ENCODE measurements at regions not wholly inside any gene's neighbourhood (a gene's known extent, or its start where the extent isn't known, plus 50 kb on each side); places are given as distances from the start of the nearest gene placed in this dataset.

DNA sequence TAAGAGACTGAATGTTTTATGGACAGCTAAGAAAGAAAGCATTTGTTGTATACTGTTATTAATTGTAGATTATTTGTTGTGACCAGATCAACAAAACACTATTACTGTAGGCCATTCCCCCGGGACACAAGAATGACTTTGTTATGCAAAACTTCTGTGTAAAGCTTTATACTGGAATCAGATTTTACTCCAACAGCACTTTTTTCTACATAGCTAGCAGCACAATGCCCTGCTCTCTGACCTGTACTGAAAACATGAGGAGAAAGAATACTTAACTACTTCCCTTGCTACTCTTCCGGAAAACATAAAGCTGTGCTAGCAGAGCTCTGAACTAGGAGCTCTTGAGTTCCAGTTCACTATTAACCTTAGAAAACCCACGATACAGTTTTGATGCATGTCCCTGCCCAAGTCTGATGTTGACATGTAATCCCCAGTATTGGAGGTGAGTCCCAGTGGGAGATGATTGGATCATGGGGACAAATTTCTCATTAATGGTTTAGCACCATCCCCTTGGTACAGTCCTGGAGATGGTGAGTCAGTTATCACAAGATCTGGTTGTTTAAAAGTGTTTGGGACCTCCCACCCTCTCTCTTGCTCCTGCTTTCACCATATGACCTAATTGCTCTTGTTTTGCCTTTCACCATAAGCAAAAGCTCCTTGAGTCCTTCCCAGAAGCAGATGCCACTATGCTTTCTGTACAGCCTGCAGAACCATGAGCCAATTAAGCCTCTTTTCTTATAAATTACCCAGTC lies 601.1 kb upstream of the PIK3C3 start:
- DNase-seq (ENCODE audit: low read depth), result no peak

DNA sequence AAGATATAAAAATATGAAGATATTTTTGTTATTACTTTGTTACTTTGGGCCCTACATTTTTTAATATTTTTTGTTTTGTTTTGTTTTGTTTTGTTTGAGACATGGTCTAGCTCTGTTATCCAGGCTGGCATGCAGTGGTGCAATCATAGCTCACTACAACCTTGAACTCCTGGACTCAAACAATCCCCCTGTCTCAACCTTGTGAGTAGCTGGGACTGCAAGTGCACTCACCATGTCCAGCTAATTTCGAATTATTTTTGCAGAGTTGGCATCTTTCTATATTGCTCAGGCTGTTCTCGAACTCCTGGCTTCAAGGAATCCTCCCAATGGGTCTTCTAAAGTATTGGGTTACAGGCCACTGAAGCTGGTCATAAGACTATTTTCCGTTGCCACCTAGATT lies 603.6 kb upstream of the PIK3C3 start:
- no peak for DNase-seq (ENCODE audit: low read depth)

DNA sequence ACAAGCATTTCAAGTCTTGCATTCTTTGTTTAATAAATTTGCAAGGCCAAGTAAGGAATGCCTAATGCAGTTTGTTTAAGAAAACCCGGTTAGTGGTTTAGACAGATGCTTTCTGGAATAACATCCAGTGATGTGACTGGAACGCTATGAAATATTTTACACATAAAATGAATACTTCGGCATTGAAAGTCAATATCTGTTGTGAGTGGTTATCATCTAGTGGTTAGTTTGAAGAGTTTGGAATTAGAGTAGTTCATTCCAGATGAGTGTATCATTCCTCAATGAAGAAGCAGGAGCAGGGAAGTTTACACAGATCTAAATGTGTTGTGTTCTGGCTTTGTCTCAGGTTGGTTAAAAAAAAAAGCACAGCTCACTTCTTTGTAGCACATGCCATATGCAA lies 608.0 kb upstream of the PIK3C3 start:
- DNase-seq (ENCODE audit: low read depth), result no peak

DNA sequence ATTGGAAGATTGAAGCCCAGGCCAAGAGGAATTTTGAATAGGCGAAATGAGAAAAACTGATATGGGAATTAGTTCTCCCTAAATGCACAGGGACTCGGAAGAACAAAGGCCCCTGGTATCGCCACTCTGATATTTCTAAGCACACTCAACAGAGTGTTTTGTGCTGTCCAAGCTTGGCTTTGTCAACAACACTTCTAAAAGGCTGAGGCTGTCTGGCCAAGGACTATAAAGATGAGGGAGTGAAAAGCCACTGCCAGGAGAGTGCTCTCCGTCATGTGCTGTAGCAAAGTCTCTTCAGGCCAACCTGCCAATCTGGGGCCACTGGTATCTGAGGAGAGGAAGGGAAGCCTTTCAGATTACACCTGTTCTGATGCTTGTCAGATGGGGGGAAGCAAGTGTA lies 611.2 kb upstream of the PIK3C3 start:
- no peak for DNase-seq (ENCODE audit: low read depth)

DNA sequence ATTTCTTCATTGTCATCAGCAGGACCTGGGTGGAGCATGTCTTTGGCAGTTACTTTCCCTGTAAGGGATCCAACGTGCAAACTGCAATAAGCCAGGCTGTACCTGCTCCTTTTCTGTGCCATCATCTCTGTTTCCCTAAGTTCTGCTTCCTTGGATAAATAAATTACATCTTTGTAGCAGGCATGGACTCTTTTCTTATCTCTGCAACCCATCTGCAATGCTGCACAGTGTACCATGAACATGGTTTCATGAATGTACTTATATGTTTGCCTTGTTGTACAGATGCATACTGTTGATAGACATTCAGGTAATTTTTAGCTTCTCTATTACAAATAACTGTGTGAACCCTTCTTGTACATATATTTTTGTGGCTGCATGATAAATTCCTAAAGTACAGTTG lies 616.7 kb upstream of the PIK3C3 start:
- DNase-seq (ENCODE audit: low read depth), result no peak

DNA sequence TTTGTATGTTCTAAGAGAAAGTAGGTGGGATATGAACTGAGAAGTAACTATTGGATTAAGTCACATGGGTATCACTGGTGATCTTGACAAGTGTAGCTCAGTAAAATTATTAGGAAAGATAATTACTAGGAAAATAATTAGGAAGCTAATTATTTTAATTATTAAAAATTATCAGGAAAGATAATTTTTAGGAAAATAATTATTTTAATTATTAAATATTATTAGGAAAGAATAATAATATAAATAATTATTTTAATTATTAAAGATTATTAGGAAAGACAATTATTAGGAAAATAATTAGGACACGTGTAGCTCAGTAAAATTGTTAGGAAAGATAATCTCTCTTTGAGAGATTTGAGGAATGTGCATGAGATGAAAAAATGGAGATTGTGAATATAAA lies 623.4 kb upstream of the PIK3C3 start:
- no peak for DNase-seq (ENCODE audit: low read depth)

DNA sequence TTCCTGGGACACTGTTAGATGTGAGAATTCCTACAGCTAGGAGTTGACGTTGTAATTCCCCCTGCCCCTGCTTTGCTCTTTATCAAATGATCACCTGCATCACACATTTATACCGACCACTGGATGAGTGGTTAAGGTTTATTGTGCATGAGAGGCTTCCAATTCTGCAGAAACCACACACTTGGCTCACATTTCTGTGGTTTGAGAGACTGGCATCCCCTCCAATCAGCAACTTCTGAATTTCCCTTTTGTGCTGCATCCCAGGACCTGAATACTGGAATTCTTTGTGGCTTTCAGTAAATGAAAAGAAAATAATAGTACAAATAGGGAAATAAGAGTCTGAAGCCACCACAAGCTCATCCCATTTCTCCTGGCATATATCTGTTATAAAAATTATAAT lies 628.7 kb upstream of the PIK3C3 start:
- no peak for DNase-seq (ENCODE audit: low read depth)

DNA sequence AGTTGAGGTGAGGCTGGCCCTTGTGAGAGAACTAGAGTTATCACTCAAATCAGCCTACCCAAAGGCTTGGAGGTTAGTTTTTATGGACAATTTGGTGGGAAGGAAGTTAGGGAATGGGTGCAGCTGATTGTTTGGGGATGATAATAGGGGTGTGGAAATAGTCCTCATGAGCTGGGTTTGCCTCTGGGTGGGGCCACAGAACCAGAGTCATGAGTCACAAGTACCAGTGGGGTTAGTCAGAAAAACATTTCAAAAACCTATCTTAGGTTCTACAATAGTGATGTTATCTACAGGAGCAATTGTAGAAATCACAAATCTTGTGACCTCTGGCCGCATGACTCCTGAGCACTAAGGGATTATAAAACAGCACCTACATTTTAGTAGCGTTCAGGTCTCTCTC lies 630.1 kb upstream of the PIK3C3 start:
- no peak for DNase-seq (ENCODE audit: low read depth)

DNA sequence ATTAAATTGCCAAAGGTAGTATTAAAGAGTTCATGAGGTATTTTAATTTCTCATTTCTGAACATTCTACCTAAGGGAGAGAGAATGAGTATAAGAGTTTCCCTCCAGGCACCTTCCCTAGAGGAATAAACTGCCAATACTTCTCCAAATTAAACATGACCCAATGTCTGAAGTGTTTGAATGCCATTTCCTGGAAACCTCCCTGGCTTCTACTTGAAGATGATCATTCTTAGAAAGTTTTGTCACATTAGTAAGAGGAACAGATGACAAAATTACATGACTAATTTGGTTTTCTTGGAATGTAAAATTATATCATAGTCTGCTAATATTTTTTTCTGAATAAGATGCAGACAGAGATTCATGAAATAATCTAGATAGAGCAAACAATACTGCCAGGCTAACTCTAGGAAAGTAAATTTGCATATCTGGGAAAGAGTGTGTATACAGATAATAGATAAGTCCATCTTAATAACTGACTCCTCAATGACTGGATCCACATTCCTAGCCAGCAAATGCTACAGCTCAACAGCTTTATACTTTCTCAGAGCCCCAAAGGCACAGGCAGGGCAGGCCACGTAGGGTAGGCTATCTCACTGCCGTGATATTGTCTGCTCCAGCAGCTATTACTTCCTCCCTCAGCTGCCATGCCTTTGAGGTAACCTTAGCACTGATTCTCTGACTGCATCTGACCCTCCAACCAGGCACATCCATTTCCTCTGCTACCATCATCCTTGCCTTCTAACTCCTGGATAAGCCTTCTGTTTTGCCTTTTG lies 630.8 kb upstream of the PIK3C3 start:
- DNase-seq (ENCODE audit: low read depth), result no peak

DNA sequence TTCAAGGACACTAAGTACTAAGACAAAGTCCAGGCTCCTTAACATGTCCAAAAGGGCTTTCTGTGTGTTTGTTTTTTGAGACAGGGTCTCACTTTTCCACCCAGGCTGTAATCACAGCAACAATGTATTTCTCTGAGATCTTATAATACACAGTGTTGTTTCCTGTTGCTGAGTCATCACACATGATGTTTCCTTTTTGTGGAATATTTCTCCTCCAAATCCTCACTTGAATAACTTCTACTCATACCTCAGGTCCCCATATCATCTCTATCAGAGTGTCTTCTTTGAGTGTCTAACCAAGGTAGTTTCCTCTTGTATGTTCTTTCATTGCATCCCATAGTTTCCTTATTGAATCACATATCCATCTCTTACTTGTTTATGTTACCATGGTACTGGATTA lies 632.0 kb upstream of the PIK3C3 start:
- DNase-seq (ENCODE audit: low read depth), result no peak

DNA sequence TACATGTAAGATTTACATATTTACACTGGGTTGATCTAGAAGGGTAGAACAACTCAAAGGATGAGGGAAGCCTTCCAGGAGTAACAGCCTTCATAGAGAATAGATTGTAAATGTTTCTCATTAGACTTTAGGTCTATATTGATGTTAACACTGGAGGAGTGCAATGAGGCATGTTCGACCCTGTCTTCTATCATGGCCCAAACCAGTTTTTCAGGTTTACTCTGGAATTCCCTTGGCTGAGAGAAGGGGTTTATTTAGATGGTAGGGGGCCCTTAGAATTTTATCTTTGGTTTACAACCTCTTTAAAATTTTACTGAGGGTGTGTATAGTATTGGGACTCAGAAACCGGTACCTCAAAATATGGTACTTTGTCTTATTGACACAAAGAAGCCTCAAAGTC lies 634.9 kb upstream of the PIK3C3 start:
- DNase-seq (ENCODE audit: low read depth), result no peak

DNA sequence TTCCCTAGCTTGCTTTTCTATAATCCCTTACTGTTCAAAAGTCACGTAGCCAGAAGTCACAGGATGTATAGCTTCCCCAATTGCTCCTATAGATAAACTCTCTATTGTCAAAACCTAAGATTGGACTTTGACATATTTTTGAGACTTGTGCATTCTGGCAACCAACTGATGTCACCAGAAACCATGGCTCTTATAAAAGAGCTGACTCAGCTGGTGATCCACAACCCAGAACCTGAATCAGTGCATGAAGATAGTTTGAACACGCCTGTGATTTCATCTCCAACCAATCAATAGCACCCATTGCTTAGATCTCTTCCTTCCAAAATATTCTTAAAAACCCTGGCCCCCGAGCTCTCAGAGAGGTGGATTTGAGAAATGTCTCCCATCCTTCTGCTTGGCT lies 639.9 kb upstream of the PIK3C3 start:
- no peak for DNase-seq (ENCODE audit: low read depth)

DNA sequence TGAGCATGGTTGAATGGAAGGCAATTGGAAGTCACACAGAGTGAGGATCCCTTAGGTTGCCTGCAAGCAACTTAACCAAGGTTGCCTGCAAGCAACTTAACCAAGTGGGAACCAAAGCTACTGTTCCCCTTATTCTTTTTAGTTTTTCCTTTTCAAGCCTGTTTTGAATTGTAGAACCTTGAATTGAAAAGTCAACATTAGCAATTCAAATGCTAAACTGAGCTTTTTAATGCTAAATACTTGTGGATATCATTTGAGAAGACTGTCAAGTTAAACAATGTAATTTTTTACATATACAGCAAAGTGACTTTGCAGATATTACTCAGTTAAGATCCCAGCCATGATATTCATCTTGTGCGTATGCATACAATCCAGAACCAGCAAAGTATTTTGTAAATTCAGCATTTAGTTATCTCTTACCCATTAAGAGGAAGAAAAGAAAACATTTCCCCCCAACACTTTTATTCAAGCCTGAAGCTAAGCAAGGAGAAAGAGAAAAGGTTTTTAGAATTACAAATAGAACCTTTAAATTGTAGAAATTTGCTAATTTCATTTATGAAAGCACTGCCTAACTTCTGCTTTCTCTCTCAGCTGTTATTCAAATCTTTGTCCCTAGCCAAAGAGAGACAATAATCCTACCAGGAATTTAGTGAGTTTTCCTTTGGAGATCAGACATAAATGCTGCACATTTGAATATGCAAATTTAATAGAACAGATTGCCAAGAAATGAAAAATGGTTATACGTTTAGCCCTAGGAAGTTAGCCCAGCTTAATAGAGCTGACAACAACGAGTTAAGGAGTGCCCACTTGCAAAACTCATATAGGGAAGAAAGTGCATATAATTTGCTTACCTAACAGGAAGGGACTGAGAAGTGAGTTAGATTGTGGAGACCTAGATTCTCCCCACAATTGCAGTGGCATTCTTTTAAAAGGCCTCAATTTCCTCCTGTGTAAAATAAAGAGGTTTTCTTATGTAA lies 643.2 kb upstream of the PIK3C3 start:
- no peak for DNase-seq (ENCODE audit: low read depth)

DNA sequence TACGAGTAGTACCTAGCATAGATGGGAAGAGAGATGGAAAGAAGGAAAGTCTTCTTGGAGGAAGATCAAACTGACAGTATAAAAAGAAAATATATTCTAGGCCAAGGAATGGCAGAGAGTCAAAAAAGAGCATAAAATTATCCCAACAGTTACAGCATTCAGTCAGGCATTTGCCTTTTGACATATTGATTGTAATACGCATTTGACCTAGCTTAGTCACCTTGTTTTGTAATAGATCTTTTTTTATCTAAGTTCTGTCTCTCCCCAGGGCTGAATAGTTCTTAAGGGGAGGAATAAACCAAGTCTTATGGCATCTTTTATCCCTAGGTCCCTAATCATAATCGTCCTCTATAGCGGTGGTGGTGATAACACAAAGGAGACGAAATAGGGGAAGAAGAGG lies 657.3 kb upstream of the PIK3C3 start:
- no peak for DNase-seq (ENCODE audit: low read depth)

DNA sequence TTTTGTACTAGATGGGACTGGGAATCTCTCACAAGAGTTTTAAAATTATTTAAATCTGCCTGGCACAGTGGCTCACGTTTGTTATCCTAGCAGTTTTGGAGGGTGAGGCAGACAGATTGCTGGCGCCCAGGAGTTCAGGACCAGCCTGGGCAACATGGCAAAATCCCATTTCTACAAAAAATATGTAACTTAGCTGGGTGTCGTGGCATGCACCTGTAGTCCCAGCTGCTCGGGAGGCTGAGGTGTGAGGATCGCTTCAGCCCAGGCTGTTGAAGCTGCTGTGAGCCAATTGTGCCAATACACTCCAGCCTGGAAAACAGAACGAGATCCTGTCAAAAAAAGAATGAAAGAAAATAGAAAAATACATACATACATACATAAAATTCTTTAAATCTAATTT lies 685.7 kb upstream of the PIK3C3 start:
- DNase-seq (ENCODE audit: low read depth), result no peak

DNA sequence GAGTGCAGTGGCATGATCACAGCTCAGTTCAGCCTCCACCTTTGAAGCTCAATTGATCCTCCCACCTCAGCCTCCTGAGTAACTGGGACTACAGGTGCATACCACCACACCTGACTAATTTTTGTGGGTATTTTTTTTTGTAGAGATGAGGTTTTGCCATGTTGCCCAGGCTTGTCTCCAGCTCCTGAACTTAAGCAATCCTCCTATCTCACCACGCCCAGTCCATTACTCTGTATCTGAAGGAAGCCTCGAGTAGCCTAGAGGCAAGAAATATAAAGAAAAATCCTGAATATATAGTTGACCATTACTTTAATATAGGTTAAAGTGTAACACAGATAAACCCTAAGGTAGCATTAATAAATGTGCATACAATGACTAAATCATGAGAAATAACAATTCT lies 686.8 kb upstream of the PIK3C3 start:
- no peak for DNase-seq (ENCODE audit: low read depth)

DNA sequence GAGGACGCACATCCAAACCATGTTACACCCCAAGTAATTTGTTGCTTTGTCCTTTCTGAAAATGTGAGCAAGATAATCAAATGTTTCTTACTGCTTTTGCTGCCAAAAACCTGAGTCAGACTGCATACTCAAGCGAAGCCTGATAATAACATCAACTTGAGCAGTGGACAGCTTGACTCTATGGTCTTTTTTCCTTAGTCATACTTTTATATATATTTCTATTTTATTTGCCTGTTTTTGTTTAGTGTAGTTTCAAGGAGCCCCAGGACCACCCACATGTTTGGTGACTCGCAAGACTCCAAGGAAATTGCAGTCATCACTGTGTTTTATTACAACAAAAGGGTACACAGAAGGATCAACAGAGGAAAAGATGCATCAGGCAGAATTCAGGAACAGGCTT lies 688.4 kb upstream of the PIK3C3 start:
- DNase-seq (ENCODE audit: low read depth), result no peak

DNA sequence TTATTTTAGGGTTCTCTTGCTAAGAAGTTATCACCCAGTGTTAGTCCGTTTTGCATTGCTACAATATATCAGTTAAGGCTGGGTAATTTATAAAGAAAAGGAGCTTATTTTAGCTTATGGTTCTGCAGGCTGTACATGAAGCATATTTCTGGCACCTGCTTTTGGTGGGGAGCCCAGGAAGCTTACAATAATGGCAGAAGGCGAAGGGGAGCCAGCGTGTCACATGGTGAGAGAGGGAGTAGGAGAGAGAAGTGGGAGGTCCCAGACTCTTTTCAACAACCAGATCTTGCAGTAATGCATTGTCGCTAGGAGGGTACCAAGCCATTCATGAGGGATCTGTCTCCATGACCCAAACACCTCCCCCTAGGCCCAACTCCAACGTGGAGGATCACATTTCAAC lies 688.8 kb upstream of the PIK3C3 start:
- no peak for DNase-seq (ENCODE audit: low read depth)

DNA sequence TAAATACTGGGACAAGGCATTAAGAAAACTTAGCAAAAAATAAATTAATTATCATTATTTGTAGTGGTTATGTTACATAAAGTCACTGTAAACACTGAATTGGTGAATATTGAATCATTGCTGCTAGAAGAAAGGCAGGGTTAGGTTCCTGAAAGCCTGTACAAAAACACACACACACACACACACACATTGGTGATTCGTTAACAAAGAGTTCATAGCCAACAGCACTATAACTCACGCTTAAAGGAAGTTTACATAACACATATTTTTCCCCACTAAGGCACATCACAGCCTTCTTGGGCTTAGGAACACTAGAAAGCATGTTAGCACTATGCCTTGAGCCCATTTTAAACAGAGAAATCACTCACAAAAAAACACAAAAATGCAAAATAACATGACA lies 690.0 kb upstream of the PIK3C3 start:
- no peak for DNase-seq (ENCODE audit: low read depth)

DNA sequence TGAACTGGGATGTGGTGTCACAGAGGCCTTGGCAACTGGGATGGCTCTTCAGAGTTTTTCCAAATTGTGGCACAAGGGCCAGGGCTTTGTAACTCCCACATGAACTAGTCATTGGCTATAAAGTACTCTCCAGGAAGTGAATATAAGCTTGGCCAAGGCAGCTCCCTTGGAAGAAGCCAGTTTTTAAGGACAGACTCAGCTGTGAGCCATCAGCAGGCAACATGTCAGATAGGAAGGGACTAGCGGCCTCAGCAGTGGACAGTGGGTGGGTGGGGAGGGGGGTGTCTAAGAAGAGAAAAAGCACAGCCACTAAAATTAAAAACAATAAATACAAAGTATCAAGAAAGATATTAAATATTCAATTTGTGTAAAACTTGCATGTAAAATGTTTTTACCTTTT lies 691.1 kb upstream of the PIK3C3 start:
- DNase-seq (ENCODE audit: low read depth), result no peak

DNA sequence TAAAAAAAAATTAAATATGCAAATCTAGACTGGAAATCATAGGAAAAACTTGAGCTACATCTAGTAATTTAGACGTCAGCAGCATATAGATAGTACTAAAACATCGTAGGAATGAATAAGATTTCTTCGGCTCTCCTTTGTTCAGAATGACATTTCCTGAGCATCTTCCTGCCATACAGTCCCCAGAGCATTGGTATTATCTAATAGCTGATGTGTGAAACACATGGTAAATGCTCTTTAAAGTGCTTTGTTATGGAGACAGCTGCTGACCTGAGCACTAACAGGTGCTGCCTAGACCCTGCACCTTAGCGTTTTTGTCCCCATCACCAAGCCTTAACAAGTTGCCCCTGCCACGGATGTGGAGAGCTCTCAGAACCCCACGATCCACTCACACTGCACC lies 692.3 kb upstream of the PIK3C3 start:
- DNase-seq (ENCODE audit: low read depth), result no peak

DNA sequence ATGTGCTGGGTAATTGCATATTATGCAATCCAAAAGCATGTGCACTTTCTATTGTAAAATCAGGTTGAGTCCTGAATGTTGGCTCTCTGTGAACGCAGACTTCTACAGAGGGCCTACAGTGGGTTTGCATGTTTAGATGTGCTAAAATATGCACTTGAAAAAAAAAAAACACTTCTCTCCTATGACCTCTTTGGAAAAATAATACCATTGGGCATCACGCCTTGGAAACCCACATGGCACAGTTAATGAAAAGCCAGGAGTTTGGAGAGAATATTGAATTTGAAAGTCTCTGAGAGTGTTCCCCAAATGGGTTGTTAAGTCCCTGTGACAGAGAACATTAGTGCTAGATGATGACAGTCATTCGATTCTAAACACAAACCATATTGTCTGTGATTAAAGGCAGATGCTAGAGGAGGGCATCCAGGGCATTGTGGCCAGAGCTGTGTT lies 710.4 kb upstream of the PIK3C3 start:
- no peak for DNase-seq (ENCODE audit: low read depth)

DNA sequence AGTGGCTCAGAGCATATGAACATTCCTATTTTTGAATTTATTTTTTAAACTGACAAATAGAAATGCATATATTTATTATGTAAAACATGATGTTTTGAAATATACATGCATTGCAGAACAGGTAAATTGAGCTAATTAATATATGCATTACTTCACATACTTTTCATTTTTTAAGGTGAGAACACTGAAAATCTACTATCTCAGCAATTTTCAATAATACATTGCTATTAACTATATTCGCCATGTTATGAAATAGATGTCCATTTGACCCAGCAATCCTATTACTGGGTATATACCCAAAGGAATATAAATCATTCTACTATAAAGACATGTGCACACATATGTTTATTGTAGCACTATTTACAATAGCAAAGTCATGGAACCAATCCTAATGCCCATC lies 717.7 kb upstream of the PIK3C3 start:
- no peak for DNase-seq (ENCODE audit: low read depth)

Measured in activated T-helper 9 cell treated with anti-CD3 and anti-CD28 coated beads, Interleukin-2, amount 50 U/mL, for 16 hours (primary cell).